Calu3 (cell line): ENCODE measurements at regions not wholly inside any gene's neighbourhood (a gene's known extent, or its start where the extent isn't known, plus 50 kb on each side); places are given as distances from the start of the nearest gene placed in this dataset.

ENCODE experiments used
- BruUV-seq: library from RNA; stranded (reverse); fragments of 400-500 nt; replicated peaks from 2 replicates; lab custom pipeline; 2021; lab: Mats Ljungman, UMichigan
- CTCF ChIA-PET: fragments of 300-600 bp; sonication (Branson Sonifier 250); formaldehyde crosslinking; loops from one replicate; lab custom pipeline; 2022; ENCODE audit warnings: antibody characterized with exemption; lab: Charles Lee
- DNase-seq: peaks from one replicate; pipeline ENCODE4 v3.0.0; 2022
- H3K27ac Mint-ChIP-seq: one replicate; pipeline ENCODE4 v1.8.0; 2022; ENCODE audit warnings: mixed read lengths; ENCODE audit not compliant: unreplicated experiment
- H3K27me3 Mint-ChIP-seq: one replicate; pipeline ENCODE4 v1.8.0; 2022; ENCODE audit warnings: mixed read lengths; ENCODE audit not compliant: unreplicated experiment
- H3K36me3 Mint-ChIP-seq: one replicate; pipeline ENCODE4 v1.8.0; 2022; ENCODE audit warnings: mild to moderate bottlenecking, moderate library complexity, mixed read lengths; ENCODE audit not compliant: insufficient read depth, unreplicated experiment
- H3K4me1 Mint-ChIP-seq: one replicate; pipeline ENCODE4 v1.8.0; 2022; ENCODE audit warnings: mild to moderate bottlenecking, low read depth, mixed read lengths; ENCODE audit not compliant: unreplicated experiment
- H3K4me3 Mint-ChIP-seq: one replicate; pipeline ENCODE4 v1.8.0; 2022; ENCODE audit warnings: mild to moderate bottlenecking, low read depth, moderate library complexity, mixed read lengths; ENCODE audit not compliant: unreplicated experiment
- H3K9me3 Mint-ChIP-seq: one replicate; pipeline ENCODE4 v1.8.0; 2022; ENCODE audit warnings: low read depth, mixed read lengths; ENCODE audit not compliant: unreplicated experiment
- CTCF ChIP-seq: fragments of 200-600 bp; IDR thresholded peaks from one replicate; pipeline ENCODE4 v1.8.0; 2022; ENCODE audit warnings: antibody characterized with exemption; ENCODE audit not compliant: unreplicated experiment
- intact Hi-C: fragments of 100-400 bp; cut with micrococcal nuclease; formaldehyde crosslinking; loops from one replicate; pipeline ENCODE4 v1.10.0; 2022; ENCODE audit not compliant: unreplicated experiment

- Mint-ChIP-seq H3K36me3 (peaks cover 42% of the 10 kb centered on the region), H3K9me3 (no peaks in the 10 kb centered on the region), H3K27me3 (no peaks in the 10 kb centered on the region), H3K27ac (peak overlapping the region; percentile 86), H3K4me1 (peaks cover 82% of the 10 kb centered on the region), H3K4me3 (peak overlapping the region; percentile 46)
- peak; percentile 87 for DNase-seq
- CTCF ChIA-PET: interaction anchor here (0.5 to 2.3 kb wide), 16 partner anchors 25 to 1020 kb away, joined by 3 to 9 read pairs (median 4); no protein-coding TSS in a partner anchor
- no peak for TF ChIP-seq CTCF
- intact Hi-C loops: no loop called here
- BruUV-seq: no TSS peak
Observed at GRCh38 chr1:234957330-234958065, 171.1 kb downstream of the TOMM20 start.

- no peaks in the 10 kb centered on the region for H3K9me3 Mint-ChIP-seq
- H3K36me3 Mint-ChIP-seq: peaks cover 37% of the 10 kb centered on the region
- CTCF ChIA-PET: interaction anchor here (0.7 to 2.3 kb wide), 11 partner anchors 31 to 1020 kb away, joined by 3 to 9 read pairs (median 4); no protein-coding TSS in a partner anchor
- BruUV-seq: no TSS peak
- peaks cover 76% of the 10 kb centered on the region for H3K4me1 Mint-ChIP-seq
- no peak for DNase-seq
- intact Hi-C loops: no loop called here
- H3K4me3 Mint-ChIP-seq: peak overlapping the region; percentile 46
- TF ChIP-seq CTCF: no peak
- H3K27me3 Mint-ChIP-seq: no peaks in the 10 kb centered on the region
- peak overlapping the region; percentile 86 for H3K27ac Mint-ChIP-seq
Observed at GRCh38 chr1:234956821-234957329, 171.8 kb downstream of the TOMM20 start.

DNA sequence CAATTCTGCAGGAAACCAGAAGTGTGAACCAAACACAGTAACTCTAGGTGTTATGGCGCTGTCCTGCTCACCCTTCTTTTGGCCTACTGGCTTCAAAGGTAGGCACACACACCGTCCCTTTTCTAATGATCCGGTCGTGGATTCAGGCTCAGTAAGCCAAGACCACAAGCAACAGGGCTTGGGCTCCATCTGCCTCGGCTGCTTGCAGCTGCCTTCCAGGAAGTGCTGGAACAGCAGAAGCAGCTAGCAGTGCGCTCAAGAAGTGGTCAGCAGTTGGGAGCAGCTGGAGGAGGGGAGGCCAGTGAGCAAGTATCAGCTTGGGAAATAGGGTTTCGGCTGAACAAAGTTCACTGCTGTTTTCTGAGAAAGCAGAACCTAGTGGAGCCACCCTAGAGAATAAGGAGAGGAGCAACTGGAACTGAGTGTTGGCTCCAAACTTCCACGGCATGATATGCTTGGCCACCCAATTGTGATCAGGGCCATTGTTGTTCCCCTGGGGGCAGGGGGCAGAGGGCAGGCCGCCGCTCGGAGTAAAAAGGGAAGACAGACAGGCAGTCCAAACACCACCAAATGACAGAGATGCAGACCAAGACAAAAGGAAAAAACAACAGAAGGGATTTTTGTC is 173.4 kb downstream of the TOMM20 start:
- no peak for TF ChIP-seq CTCF
- CTCF ChIA-PET: interaction anchor here (1.0 to 1.5 kb wide), 3 partner anchors 31 to 344 kb away, joined by 3 to 4 read pairs (median 3); no protein-coding TSS in a partner anchor
- intact Hi-C loops: no loop called here
- Mint-ChIP-seq H3K27me3 (no peaks in the 10 kb centered on the region), H3K36me3 (peaks cover 26% of the 10 kb centered on the region), H3K27ac (peak overlapping the region; percentile 66), H3K4me1 (peaks cover 59% of the 10 kb centered on the region), H3K9me3 (no peaks in the 10 kb centered on the region), H3K4me3 (no peak overlapping the region)
- DNase-seq: no peak
- no TSS peak for BruUV-seq

GRCh38 chr1:234954613-234955012 is 174.0 kb downstream of the TOMM20 start:
- H3K9me3 Mint-ChIP-seq: no peaks in the 10 kb centered on the region
- no TSS peak for BruUV-seq

More at GRCh38 chr1:234954613-234955012, 174.0 kb downstream of the TOMM20 start:
- Mint-ChIP-seq H3K27me3 (no peaks in the 10 kb centered on the region), H3K4me3 (no peak overlapping the region), H3K27ac (no peak overlapping the region), H3K4me1 (peaks cover 53% of the 10 kb centered on the region), H3K36me3 (peaks cover 20% of the 10 kb centered on the region)
- CTCF ChIA-PET: interaction anchor here (1.0 to 1.5 kb wide), 2 partner anchors 115 to 343 kb away, joined by 3 to 4 read pairs; no protein-coding TSS in a partner anchor
- TF ChIP-seq CTCF: no peak
- DNase-seq: no peak
- intact Hi-C loops: no loop called here
